HG03575 (cell line): ENCODE measurements at regions not wholly inside any gene's neighbourhood (a gene's known extent, or its start where the extent isn't known, plus 50 kb on each side); places are given as distances from the start of the nearest gene placed in this dataset.

Experiments used
- ATAC-seq: cut with Tn5 transposase; IDR thresholded peaks from one replicate; pipeline ENCODE4 v1.9.1; 2021; ENCODE audit not compliant: unreplicated experiment, insufficient number of reproducible peaks, low FRiP score; ENCODE audit errors: extremely low read depth

- no peak for ATAC-seq
These were observed 364.3 kb downstream of the TNS1 start for GRCh38 chr2:217638533-217638932.

- ATAC-seq: no peak
These were observed 364.8 kb downstream of the TNS1 start for GRCh38 chr2:217638031-217638430.

GRCh38 chr2:217636991-217637561, 365.7 kb downstream of the TNS1 start:
- ATAC-seq: no peak

GRCh38 chr2:217636578-217636977, 366.2 kb downstream of the TNS1 start:
- no peak for ATAC-seq

GRCh38 chr2:217634871-217635270, 367.9 kb downstream of the TNS1 start:
- no peak for ATAC-seq

GRCh38 chr2:217632043-217632442, 370.8 kb downstream of the TNS1 start:
- ATAC-seq: no peak

GRCh38 chr2:217631115-217631514, 371.7 kb downstream of the TNS1 start:
- no peak for ATAC-seq

- no peak for ATAC-seq
These were observed 373.4 kb downstream of the TNS1 start for GRCh38 chr2:217629347-217629746.

GRCh38 chr2:217628061-217628460, 374.7 kb downstream of the TNS1 start:
- no peak for ATAC-seq

- no peak for ATAC-seq
These were observed 375.9 kb downstream of the TNS1 start for GRCh38 chr2:217626926-217627325.

GRCh38 chr2:217625557-217626169, 377.1 kb downstream of the TNS1 start:
- no peak for ATAC-seq

GRCh38 chr2:217623281-217623912, 379.4 kb downstream of the TNS1 start:
- no peak for ATAC-seq

- ATAC-seq: no peak
These were observed 380.4 kb downstream of the TNS1 start for GRCh38 chr2:217622205-217623060.

GRCh38 chr2:217621391-217621801, 381.4 kb downstream of the TNS1 start:
- ATAC-seq: no peak

GRCh38 chr2:217618744-217619143, 384.1 kb downstream of the TNS1 start:
- no peak for ATAC-seq

- no peak for ATAC-seq
These were observed 385.2 kb downstream of the TNS1 start for GRCh38 chr2:217617616-217618022.

GRCh38 chr2:217616936-217617335, 385.9 kb downstream of the TNS1 start:
- ATAC-seq: no peak

GRCh38 chr2:217615171-217615570, 387.6 kb downstream of the TNS1 start:
- no peak for ATAC-seq

GRCh38 chr2:217614498-217614897, 388.3 kb downstream of the TNS1 start:
- no peak for ATAC-seq

GRCh38 chr2:217614096-217614495, 388.7 kb downstream of the TNS1 start:
- ATAC-seq: no peak
